ENCODE measurements at regions not wholly inside any gene's neighbourhood (a gene's known extent, or its start where the extent isn't known, plus 50 kb on each side); places are given as distances from the start of the nearest gene placed in this dataset.
"Not testable (repeated sequence)": the region's sequence is repeated elsewhere in the genome, so short reads cannot be mapped to it uniquely, and the experiment has no call there.

- Mint-ChIP-seq H3K27ac (no peak overlapping the region), H3K9me3 (ENCODE audit: insufficient read depth) (no peaks in the 10 kb centered on the region), H3K4me3 (no peak overlapping the region), H3K36me3 (ENCODE audit: low read depth) (no peaks in the 10 kb centered on the region), H3K27me3 (ENCODE audit: low read depth) (no peaks in the 10 kb centered on the region), H3K4me1 (ENCODE audit: low read depth) (peaks cover 6% of the 10 kb centered on the region)
- POLR2A ChIA-PET: no interaction called here
- no peak for ATAC-seq
- CTCF ChIA-PET: no interaction called here
- no peak for DNase-seq
Observed at GRCh38 chr4:55011761-55012160, 113.6 kb downstream of the KDR start.

- ATAC-seq: no peak
- H3K4me1 Mint-ChIP-seq (ENCODE audit: low read depth): no peaks in the 10 kb centered on the region
- no peak for DNase-seq
- no peaks in the 10 kb centered on the region for H3K9me3 Mint-ChIP-seq (ENCODE audit: insufficient read depth)
- H3K27ac Mint-ChIP-seq: no peak overlapping the region
- H3K27me3 Mint-ChIP-seq (ENCODE audit: low read depth): no peaks in the 10 kb centered on the region
- ChIA-PET CTCF (no interaction called here), POLR2A (no interaction called here)
- no peak overlapping the region for H3K4me3 Mint-ChIP-seq
- no peaks in the 10 kb centered on the region for H3K36me3 Mint-ChIP-seq (ENCODE audit: low read depth)
Observed at GRCh38 chr4:55010550-55010949, 114.8 kb downstream of the KDR start.

- POLR2A ChIA-PET: no interaction called here
- no peak for DNase-seq
Observed at GRCh38 chr4:55008166-55009056, 117.0 kb downstream of the KDR start.

GRCh38 chr4:55005910-55006309 is 119.5 kb downstream of the KDR start:
- H3K9me3 Mint-ChIP-seq (ENCODE audit: insufficient read depth): no peaks in the 10 kb centered on the region
- H3K36me3 Mint-ChIP-seq (ENCODE audit: low read depth): no peaks in the 10 kb centered on the region
- ChIA-PET POLR2A (no interaction called here), CTCF (no interaction called here)
- H3K27me3 Mint-ChIP-seq (ENCODE audit: low read depth): peaks cover 6% of the 10 kb centered on the region
- H3K4me3 Mint-ChIP-seq: no peak overlapping the region
- DNase-seq: no peak
- ATAC-seq: no peak
- H3K27ac Mint-ChIP-seq: no peak overlapping the region
- no peaks in the 10 kb centered on the region for H3K4me1 Mint-ChIP-seq (ENCODE audit: low read depth)

More at GRCh38 chr4:55008166-55009056, 117.0 kb downstream of the KDR start:
- CTCF ChIA-PET: interaction anchor here (0.7 kb wide), 1 partner anchor 13 kb away, joined by 3 read pairs; no protein-coding TSS in a partner anchor
- H3K9me3 Mint-ChIP-seq (ENCODE audit: insufficient read depth): no peaks in the 10 kb centered on the region
- no peak overlapping the region for H3K4me3 Mint-ChIP-seq
- ATAC-seq: no peak
- no peaks in the 10 kb centered on the region for H3K36me3 Mint-ChIP-seq (ENCODE audit: low read depth)
- no peaks in the 10 kb centered on the region for H3K4me1 Mint-ChIP-seq (ENCODE audit: low read depth)
- H3K27ac Mint-ChIP-seq: no peak overlapping the region
- H3K27me3 Mint-ChIP-seq (ENCODE audit: low read depth): no peaks in the 10 kb centered on the region

GRCh38 chr4:55004831-55005230 is 120.6 kb downstream of the KDR start:
- POLR2A ChIA-PET: no interaction called here
- DNase-seq (no peak), ATAC-seq (no peak)
- Mint-ChIP-seq H3K4me1 (ENCODE audit: low read depth) (no peaks in the 10 kb centered on the region), H3K9me3 (ENCODE audit: insufficient read depth) (no peaks in the 10 kb centered on the region), H3K27ac (no peak overlapping the region), H3K4me3 (no peak overlapping the region), H3K27me3 (ENCODE audit: low read depth) (peaks cover 6% of the 10 kb centered on the region), H3K36me3 (ENCODE audit: low read depth) (no peaks in the 10 kb centered on the region)
- CTCF ChIA-PET: no interaction called here

- H3K9me3 Mint-ChIP-seq (ENCODE audit: insufficient read depth): no peaks in the 10 kb centered on the region
- ATAC-seq: no peak
- ChIA-PET CTCF (no interaction called here), POLR2A (no interaction called here)
- no peaks in the 10 kb centered on the region for H3K4me1 Mint-ChIP-seq (ENCODE audit: low read depth)
- H3K27me3 Mint-ChIP-seq (ENCODE audit: low read depth): peaks cover 9% of the 10 kb centered on the region
- H3K27ac Mint-ChIP-seq: no peak overlapping the region
- no peaks in the 10 kb centered on the region for H3K36me3 Mint-ChIP-seq (ENCODE audit: low read depth)
- no peak for DNase-seq
- H3K4me3 Mint-ChIP-seq: no peak overlapping the region
Observed at GRCh38 chr4:55002431-55002830, 123.0 kb downstream of the KDR start.

GRCh38 chr4:55001538-55001937 is 123.9 kb downstream of the KDR start:
- Mint-ChIP-seq H3K27ac (no peak overlapping the region), H3K9me3 (ENCODE audit: insufficient read depth) (no peaks in the 10 kb centered on the region), H3K36me3 (ENCODE audit: low read depth) (no peaks in the 10 kb centered on the region), H3K4me1 (ENCODE audit: low read depth) (no peaks in the 10 kb centered on the region), H3K27me3 (ENCODE audit: low read depth) (peaks cover 9% of the 10 kb centered on the region), H3K4me3 (no peak overlapping the region)
- POLR2A ChIA-PET: no interaction called here
- ATAC-seq: no peak
- no peak for DNase-seq
- CTCF ChIA-PET: no interaction called here

GRCh38 chr4:54999003-54999402 is 126.4 kb downstream of the KDR start:
- H3K4me1 Mint-ChIP-seq (ENCODE audit: low read depth): no peaks in the 10 kb centered on the region
- no peaks in the 10 kb centered on the region for H3K9me3 Mint-ChIP-seq (ENCODE audit: insufficient read depth)
- ATAC-seq (no peak), DNase-seq (no peak)
- POLR2A ChIA-PET: no interaction called here
- CTCF ChIA-PET: interaction anchor here (0.6 kb wide), 1 partner anchor 889 kb away, joined by 3 read pairs; no protein-coding TSS in a partner anchor
- H3K36me3 Mint-ChIP-seq (ENCODE audit: low read depth): no peaks in the 10 kb centered on the region
- peaks cover 9% of the 10 kb centered on the region for H3K27me3 Mint-ChIP-seq (ENCODE audit: low read depth)
- H3K4me3 Mint-ChIP-seq: no peak overlapping the region
- no peak overlapping the region for H3K27ac Mint-ChIP-seq

GRCh38 chr4:54993473-54994026 is 131.8 kb downstream of the KDR start:
- H3K36me3 Mint-ChIP-seq (ENCODE audit: low read depth); POLR2A ChIA-PET; H3K27ac Mint-ChIP-seq; DNase-seq; H3K9me3 Mint-ChIP-seq (ENCODE audit: insufficient read depth); H3K4me1 Mint-ChIP-seq (ENCODE audit: low read depth); H3K4me3 Mint-ChIP-seq; H3K27me3 Mint-ChIP-seq (ENCODE audit: low read depth); ATAC-seq: not testable (repeated sequence)
- CTCF ChIA-PET: interaction anchor here (1.7 kb wide), 1 partner anchor 22 kb away, joined by 4 read pairs; no protein-coding TSS in a partner anchor

- peaks cover 18% of the 10 kb centered on the region for H3K9me3 Mint-ChIP-seq (ENCODE audit: insufficient read depth)
- H3K27ac Mint-ChIP-seq: no peak overlapping the region
- DNase-seq: no peak
- no peaks in the 10 kb centered on the region for H3K4me1 Mint-ChIP-seq (ENCODE audit: low read depth)
- H3K27me3 Mint-ChIP-seq (ENCODE audit: low read depth): peaks cover 5% of the 10 kb centered on the region
- ChIA-PET POLR2A (no interaction called here), CTCF (no interaction called here)
- H3K36me3 Mint-ChIP-seq (ENCODE audit: low read depth): peaks cover 2% of the 10 kb centered on the region
- no peak overlapping the region for H3K4me3 Mint-ChIP-seq
- ATAC-seq: no peak
Observed at GRCh38 chr4:54992266-54992665, 133.1 kb downstream of the KDR start.

GRCh38 chr4:54988655-54989054 is 136.7 kb downstream of the KDR start:
- CTCF ChIA-PET: interaction anchor here (1.1 kb wide), 1 partner anchor 28 kb away, joined by 3 read pairs; no protein-coding TSS in a partner anchor
- H3K4me3 Mint-ChIP-seq: no peak overlapping the region
- ATAC-seq (no peak), DNase-seq (no peak)
- peaks cover 2% of the 10 kb centered on the region for H3K36me3 Mint-ChIP-seq (ENCODE audit: low read depth)
- no peaks in the 10 kb centered on the region for H3K4me1 Mint-ChIP-seq (ENCODE audit: low read depth)
- peaks cover 19% of the 10 kb centered on the region for H3K9me3 Mint-ChIP-seq (ENCODE audit: insufficient read depth)
- no peak overlapping the region for H3K27ac Mint-ChIP-seq
- peaks cover 8% of the 10 kb centered on the region for H3K27me3 Mint-ChIP-seq (ENCODE audit: low read depth)
- POLR2A ChIA-PET: no interaction called here

- DNase-seq (no peak), ATAC-seq (no peak)
- Mint-ChIP-seq H3K36me3 (ENCODE audit: low read depth) (peaks cover 2% of the 10 kb centered on the region), H3K9me3 (ENCODE audit: insufficient read depth) (peaks cover 19% of the 10 kb centered on the region), H3K27me3 (ENCODE audit: low read depth) (peaks cover 14% of the 10 kb centered on the region), H3K4me1 (ENCODE audit: low read depth) (no peaks in the 10 kb centered on the region), H3K27ac (no peak overlapping the region), H3K4me3 (no peak overlapping the region)
- ChIA-PET CTCF (no interaction called here), POLR2A (interaction anchor here (0.5 kb wide), 1 partner anchor 472 kb away, joined by 3 read pairs; no protein-coding TSS in a partner anchor)
Observed at GRCh38 chr4:54986095-54986846, 139.1 kb downstream of the KDR start.

All from activated CD8-positive, alpha-beta T cell treated with anti-CD3 and anti-CD28 coated beads, Interleukin-2, amount 10 ng/mL, durations not matched to agents 7 days and 5 days (primary cell).